ENCODE measurements at regions not wholly inside any gene's neighbourhood (a gene's known extent, or its start where the extent isn't known, plus 50 kb on each side); places are given as distances from the start of the nearest gene placed in this dataset.

- Histone ChIP-seq H3K4me3 (replicated peaks in 1 of 2; ENCODE audit: low read depth in 1 of 2, low read length in 2 of 2) (no peak overlapping the region), H3K79me2 (ENCODE audit: insufficient read depth, low read length) (no peaks in the 10 kb centered on the region), H3K9ac (ENCODE audit: low read length) (no peak overlapping the region), H4K20me1 (ENCODE audit: insufficient read depth) (no peaks in the 10 kb centered on the region), H3K36me3 (ENCODE audit: control insufficient read depth in 1 of 2, insufficient read depth in 2 of 2, low read length in 2 of 2) (no peaks in the 10 kb centered on the region), H3K9me3 (ENCODE audit: control insufficient read depth in 1 of 2, insufficient read depth in 1 of 2, low read depth in 1 of 2, low read length in 2 of 2) (no peaks in the 10 kb centered on the region), H3K4me1 (ENCODE audit: control insufficient read depth in 1 of 2, insufficient read depth in 2 of 2, low read length in 2 of 2) (no peaks in the 10 kb centered on the region; a peak in 1 of 4 replicates), H2AFZ (ENCODE audit: low read depth, low read length, poor library complexity, severe bottlenecking) (no peak overlapping the region), H3K4me2 (ENCODE audit: low read length) (no peak overlapping the region), H3K27me3 (ENCODE audit: insufficient read depth, low read length) (no peaks in the 10 kb centered on the region), H3K9me2 (ENCODE audit: insufficient read depth) (no peaks in the 10 kb centered on the region), H3K27ac (ENCODE audit: low read depth, low read length) (no peak overlapping the region)
- ATAC-seq (no peak), DNase-seq (ENCODE audit: low read depth, low spot score) (no peak)
- intact Hi-C loops (cut with micrococcal nuclease): no loop called here
- POLR2A ChIA-PET: no interaction called here
- BruUV-seq (replicated peaks): no TSS peak
- TF ChIP-seq ATF3 (IDR thresholded peaks at IDR 0.05): no peak
- no peak for TF ChIP-seq SP1 (IDR thresholded peaks at IDR 0.05; ENCODE audit: low read depth)
- TF ChIP-seq ZNF274 (IDR thresholded peaks at IDR 0.05; ENCODE audit: low read depth, low read length): no peak
- no peak for TF ChIP-seq ZBTB33 (IDR thresholded peaks at IDR 0.05; ENCODE audit: extremely low read depth, insufficient replicate concordance, low read length)
- TF ChIP-seq EGR1 (IDR thresholded peaks at IDR 0.05; ENCODE audit: low read depth): no peak
- TF ChIP-seq YY1 (IDR thresholded peaks at IDR 0.05; ENCODE audit: extremely low read depth, insufficient replicate concordance, low read depth, low read length): no peak
- RAD21 ChIA-PET (ENCODE audit: low non-redundant PET in 1 of 2, low total read pairs in 2 of 2, uncharacterized antibody in 2 of 2, unreplicated experiment in 2 of 2): no interaction called here
- CTCF ChIA-PET: no interaction called here
These were observed 299.1 kb upstream of the JARID2 start for GRCh38 chr6:14946753-14947152.

GRCh38 chr6:14948586-14949245 is 297.2 kb upstream of the JARID2 start:
- ATAC-seq (no peak), DNase-seq (ENCODE audit: low read depth, low spot score) (no peak)
- 0 out of 2 replicates have a peak, but pooled peaks cover 3% of the 10 kb centered on the region for H3K9me2 ChIP-seq (ENCODE audit: insufficient read depth)
- H4K20me1 ChIP-seq (ENCODE audit: insufficient read depth): no peaks in the 10 kb centered on the region
- no peak overlapping the region for H3K27ac ChIP-seq (ENCODE audit: low read depth, low read length)
- TF ChIP-seq ELF1 (IDR thresholded peaks at IDR 0.05; ENCODE audit: borderline replicate concordance, low read depth): no peak
- no peak for TF ChIP-seq SP1 (IDR thresholded peaks at IDR 0.05; ENCODE audit: low read depth)
- no TSS peak for BruUV-seq (replicated peaks)
- H3K36me3 ChIP-seq (ENCODE audit: control insufficient read depth in 1 of 2, insufficient read depth in 2 of 2, low read length in 2 of 2): no peaks in the 10 kb centered on the region
- CTCF ChIA-PET: no interaction called here
- no peaks in the 10 kb centered on the region for H3K79me2 ChIP-seq (ENCODE audit: insufficient read depth, low read length)
- no peaks in the 10 kb centered on the region; a peak in 1 of 4 replicates for H3K4me1 ChIP-seq (ENCODE audit: control insufficient read depth in 1 of 2, insufficient read depth in 2 of 2, low read length in 2 of 2)
- RAD21 ChIA-PET (ENCODE audit: low non-redundant PET in 1 of 2, low total read pairs in 2 of 2, uncharacterized antibody in 2 of 2, unreplicated experiment in 2 of 2): no interaction called here
- H3K9me3 ChIP-seq (ENCODE audit: control insufficient read depth in 1 of 2, insufficient read depth in 1 of 2, low read depth in 1 of 2, low read length in 2 of 2): no peaks in the 10 kb centered on the region
- intact Hi-C loops (cut with micrococcal nuclease): no loop called here
- POLR2A ChIA-PET: no interaction called here
- H3K9ac ChIP-seq (ENCODE audit: low read length): no peak overlapping the region
- no peak overlapping the region for H3K4me3 ChIP-seq (replicated peaks in 1 of 2; ENCODE audit: low read depth in 1 of 2, low read length in 2 of 2)
- H2AFZ ChIP-seq (ENCODE audit: low read depth, low read length, poor library complexity, severe bottlenecking): no peak overlapping the region
- H3K4me2 ChIP-seq (ENCODE audit: low read length): no peak overlapping the region
- no peaks in the 10 kb centered on the region for H3K27me3 ChIP-seq (ENCODE audit: insufficient read depth, low read length)

Measured in HCT116 (cell line).